ENCODE measurements at regions not wholly inside any gene's neighbourhood (a gene's known extent, or its start where the extent isn't known, plus 50 kb on each side); places are given as distances from the start of the nearest gene placed in this dataset.
A peak's percentile ranks its signal among the peaks of the same experiment; 100 is the strongest.

DNA sequence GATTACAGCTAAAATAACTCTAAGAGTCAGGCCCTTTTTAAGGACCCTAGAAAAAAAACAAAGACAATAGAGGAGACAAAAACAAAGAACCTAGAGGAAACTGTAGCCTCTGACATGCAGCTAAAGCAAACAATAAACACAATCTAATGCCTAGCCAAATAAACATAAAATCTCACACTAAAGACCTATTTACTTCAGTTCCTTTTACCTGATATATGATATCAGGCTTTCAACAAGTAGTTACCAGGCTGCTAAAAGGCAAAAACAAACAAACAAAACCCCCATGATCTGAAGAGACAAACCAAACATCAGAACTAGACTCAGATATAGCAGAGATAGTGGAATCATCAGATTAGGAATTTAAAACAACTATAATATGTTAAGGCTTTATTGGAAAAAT is 226.5 kb upstream of the POU5F2 start (continued):
- TF ChIP-seq ZNF331 (CRISPR knock-in tag; IDR thresholded peaks at IDR 0.05; ENCODE audit: low read depth) (no peak), EZH2phosphoT487 (IDR thresholded peaks at IDR 0.05; ENCODE audit: unreplicated experiment) (no peak), EZH2 (IDR thresholded peaks at IDR 0.05; ENCODE audit: low read depth, unreplicated experiment) (no peak), JUNB (IDR thresholded peaks at IDR 0.05; ENCODE audit: unreplicated experiment) (no peak), POLR2AphosphoS5 (IDR thresholded peaks at IDR 0.05; ENCODE audit: low read depth) (no peak)
- TF ChIP-seq, protein P1, sequence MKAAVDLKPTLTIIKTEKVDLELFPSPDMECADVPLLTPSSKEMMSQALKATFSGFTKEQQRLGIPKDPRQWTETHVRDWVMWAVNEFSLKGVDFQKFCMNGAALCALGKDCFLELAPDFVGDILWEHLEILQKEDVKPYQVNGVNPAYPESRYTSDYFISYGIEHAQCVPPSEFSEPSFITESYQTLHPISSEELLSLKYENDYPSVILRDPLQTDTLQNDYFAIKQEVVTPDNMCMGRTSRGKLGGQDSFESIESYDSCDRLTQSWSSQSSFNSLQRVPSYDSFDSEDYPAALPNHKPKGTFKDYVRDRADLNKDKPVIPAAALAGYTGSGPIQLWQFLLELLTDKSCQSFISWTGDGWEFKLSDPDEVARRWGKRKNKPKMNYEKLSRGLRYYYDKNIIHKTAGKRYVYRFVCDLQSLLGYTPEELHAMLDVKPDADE (IDR thresholded peaks at IDR 0.05) = no peak

DNA sequence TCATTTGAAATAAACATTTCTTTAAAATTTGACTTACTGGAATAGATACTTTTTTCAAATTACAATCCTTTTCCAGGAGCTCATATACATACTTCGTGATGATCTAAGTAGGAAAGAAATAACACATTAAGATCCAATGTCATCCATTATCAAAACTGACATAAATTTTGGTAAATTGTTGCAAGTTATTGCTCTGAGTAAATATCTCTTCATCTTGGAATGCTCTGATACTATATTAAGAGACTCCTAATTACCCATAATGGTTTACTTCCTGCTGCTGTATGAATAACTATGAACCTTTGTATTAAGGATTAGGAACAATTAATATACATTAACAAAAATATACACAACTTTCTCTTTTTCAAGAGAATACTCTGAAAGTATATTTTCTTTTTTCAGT is 223.0 kb upstream of the POU5F2 start:
- no peak overlapping the region for H3K27ac Mint-ChIP-seq
- Histone ChIP-seq H3K4me3 (no peak overlapping the region), H3K9me2 (ENCODE audit: insufficient read depth) (no peaks in the 10 kb centered on the region), H3K27ac (ENCODE audit: low read depth) (no peak overlapping the region), H3F3A (replicated peaks; ENCODE audit: low read depth) (no peaks in the 10 kb centered on the region), H3K4me2 (0 out of 2 replicates have a peak overlapping the region, but pooled peaks have one; percentile 33), H3K27me3 (ENCODE audit: insufficient read depth) (peaks cover 9% of the 10 kb centered on the region; the same call in 1 of the 2 replicates), H4K20me1 (replicated peaks; ENCODE audit: insufficient read depth) (no peaks in the 10 kb centered on the region), H3K4me1 (ENCODE audit: insufficient read depth) (peaks cover 18% of the 10 kb centered on the region), H3K79me2 (replicated peaks; ENCODE audit: insufficient read depth) (no peaks in the 10 kb centered on the region), H2AFZ (no peak overlapping the region), H3K36me3 (ENCODE audit: insufficient read depth) (no peaks in the 10 kb centered on the region)
- no peak overlapping the region for H3K4me3 Mint-ChIP-seq
- no peak for ATAC-seq
- H3K27me3 Mint-ChIP-seq (ENCODE audit: insufficient read depth, low read depth, poor library complexity) = no peaks in the 10 kb centered on the region
- H3K4me1 Mint-ChIP-seq = peaks cover 21% of the 10 kb centered on the region; the same call in 2 of the 3 replicates
- no peaks in the 10 kb centered on the region for H3K9me3 Mint-ChIP-seq
- H3K36me3 Mint-ChIP-seq (ENCODE audit: low read depth) = no peaks in the 10 kb centered on the region
- DNase-seq (ENCODE audit: low spot score) = no peak
- no peak for TF ChIP-seq EZH2phosphoT487 (IDR thresholded peaks at IDR 0.05; ENCODE audit: unreplicated experiment)
- TF ChIP-seq CREB1 (CRISPR knock-in tag; IDR thresholded peaks at IDR 0.05; ENCODE audit: low read depth) = no peak
- TF ChIP-seq JUNB (IDR thresholded peaks at IDR 0.05; ENCODE audit: unreplicated experiment) = no peak
- TF ChIP-seq STAT1 (IDR thresholded peaks at IDR 0.05; ENCODE audit: unreplicated experiment) = no peak
- no peak for TF ChIP-seq ZNF462 (CRISPR knock-in tag; IDR thresholded peaks at IDR 0.05)
- TF ChIP-seq POLR2AphosphoS5 (IDR thresholded peaks at IDR 0.05; ENCODE audit: low read depth) = no peak
- TF ChIP-seq ZNF331 (CRISPR knock-in tag; IDR thresholded peaks at IDR 0.05; ENCODE audit: low read depth) = no peak
- TF ChIP-seq, protein P1 (IDR thresholded peaks at IDR 0.05) = no peak
- TF ChIP-seq, protein P2, sequence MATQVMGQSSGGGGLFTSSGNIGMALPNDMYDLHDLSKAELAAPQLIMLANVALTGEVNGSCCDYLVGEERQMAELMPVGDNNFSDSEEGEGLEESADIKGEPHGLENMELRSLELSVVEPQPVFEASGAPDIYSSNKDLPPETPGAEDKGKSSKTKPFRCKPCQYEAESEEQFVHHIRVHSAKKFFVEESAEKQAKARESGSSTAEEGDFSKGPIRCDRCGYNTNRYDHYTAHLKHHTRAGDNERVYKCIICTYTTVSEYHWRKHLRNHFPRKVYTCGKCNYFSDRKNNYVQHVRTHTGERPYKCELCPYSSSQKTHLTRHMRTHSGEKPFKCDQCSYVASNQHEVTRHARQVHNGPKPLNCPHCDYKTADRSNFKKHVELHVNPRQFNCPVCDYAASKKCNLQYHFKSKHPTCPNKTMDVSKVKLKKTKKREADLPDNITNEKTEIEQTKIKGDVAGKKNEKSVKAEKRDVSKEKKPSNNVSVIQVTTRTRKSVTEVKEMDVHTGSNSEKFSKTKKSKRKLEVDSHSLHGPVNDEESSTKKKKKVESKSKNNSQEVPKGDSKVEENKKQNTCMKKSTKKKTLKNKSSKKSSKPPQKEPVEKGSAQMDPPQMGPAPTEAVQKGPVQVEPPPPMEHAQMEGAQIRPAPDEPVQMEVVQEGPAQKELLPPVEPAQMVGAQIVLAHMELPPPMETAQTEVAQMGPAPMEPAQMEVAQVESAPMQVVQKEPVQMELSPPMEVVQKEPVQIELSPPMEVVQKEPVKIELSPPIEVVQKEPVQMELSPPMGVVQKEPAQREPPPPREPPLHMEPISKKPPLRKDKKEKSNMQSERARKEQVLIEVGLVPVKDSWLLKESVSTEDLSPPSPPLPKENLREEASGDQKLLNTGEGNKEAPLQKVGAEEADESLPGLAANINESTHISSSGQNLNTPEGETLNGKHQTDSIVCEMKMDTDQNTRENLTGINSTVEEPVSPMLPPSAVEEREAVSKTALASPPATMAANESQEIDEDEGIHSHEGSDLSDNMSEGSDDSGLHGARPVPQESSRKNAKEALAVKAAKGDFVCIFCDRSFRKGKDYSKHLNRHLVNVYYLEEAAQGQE (IDR thresholded peaks at IDR 0.05; ENCODE audit: unreplicated experiment) = no peak
- no peak for TF ChIP-seq CTCF (conservative IDR thresholded peaks at IDR 0.05; ENCODE audit: low read depth in 2 of 2)
